HepG2 (cell line): ENCODE measurements at regions not wholly inside any gene's neighbourhood (a gene's known extent, or its start where the extent isn't known, plus 50 kb on each side); places are given as distances from the start of the nearest gene placed in this dataset.

Experiments used
- ATAC-seq: fragments of 200-7000 bp; cut with Tn5 transposase; 3 replicates; pipeline ENCODE4 v1.9.1; 2020; ENCODE audit warnings: mild to moderate bottlenecking, moderate library complexity
- BruUV-seq: library from RNA; stranded (reverse); fragments of 400-500 nt; replicated peaks from 2 replicates; lab custom pipeline; 2021; lab: Mats Ljungman, UMichigan
- CTCF ChIA-PET: fragments of 300-600 bp; formaldehyde crosslinking; extraction: SDS; loops from one replicate; lab custom pipeline; 2021; ENCODE audit warnings: low total read pairs, inconsistent platforms, low intra/inter-chr PET ratio; lab: Yijun Ruan, JAX
- POLR2A ChIA-PET: fragments of 350-600 bp; sonication (Branson Sonifier 250); formaldehyde crosslinking; loops from one replicate; lab custom pipeline; 2020; ENCODE audit warnings: antibody characterized with exemption, inconsistent platforms; lab: Yijun Ruan, JAX
- DNase-seq: peaks from one replicate; pipeline ENCODE4 v3.0.0-alpha.2; 2015; ENCODE audit warnings: low spot score
- FAIRE-seq: peaks from 3 replicates; lab custom pipeline; 2011; peaks lifted over from hg19 to GRCh38; lab: Jason Lieb, UNC
- H2AFZ ChIP-seq: one replicate; pipeline ENCODE4 v1.6.1; 2011; ENCODE audit warnings: low read length, inconsistent platforms
- H3K27ac ChIP-seq: fragments of 300-600 bp; 3 replicates; pipeline ENCODE4 v1.8.0; 2011; ENCODE audit warnings: mixed run types, mild to moderate bottlenecking, mixed read lengths, low read length, inconsistent platforms; ENCODE audit not compliant: insufficient read depth; ENCODE audit errors: extremely low read length
- H3K27me3 ChIP-seq, 2 experiments: fragments of 200-600 bp in 1 of 2; 2 replicates in 1 of 2; 3 replicates in 1 of 2; pipeline versions ENCODE4 v1.6.0 to v1.8.0; 2011; ENCODE audit warnings: low read length in 2 of 2, mild to moderate bottlenecking in 2 of 2, moderate library complexity in 2 of 2, inconsistent platforms in 1 of 2; ENCODE audit not compliant: insufficient read depth in 2 of 2, control insufficient read depth in 1 of 2
- H3K36me3 ChIP-seq, 2 experiments: fragments of 200-600 bp in 1 of 2; replicated peaks in 1 of 2; 2 replicates in 1 of 2; 3 replicates in 1 of 2; pipeline versions ENCODE4 v1.5.1 to v1.8.0; 2011; ENCODE audit warnings: low read length in 2 of 2, inconsistent platforms in 1 of 2; ENCODE audit not compliant: insufficient read depth in 2 of 2, control insufficient read depth in 1 of 2
- H3K4me1 ChIP-seq: 2 replicates; pipeline ENCODE4 v1.5.1; 2012; ENCODE audit warnings: low read length, inconsistent platforms; ENCODE audit not compliant: insufficient read depth
- H3K4me2 ChIP-seq: 2 replicates; pipeline ENCODE4 v1.6.0; 2011; ENCODE audit warnings: low read depth, low read length, inconsistent platforms
- H3K4me3 ChIP-seq, 3 experiments: fragments of 200-600 bp in 1 of 3; sonication (generic), shearing (Covaris generic) in 1 of 3; replicated peaks in 1 of 3; 2 replicates each; pipeline ENCODE4 v1.5.1; 2011 to 2016; ENCODE audit warnings: low read length in 3 of 3, inconsistent platforms in 2 of 3, low read depth in 2 of 3, mild to moderate bottlenecking in 2 of 3, control low read depth in 1 of 3, mixed read lengths in 1 of 3; ENCODE audit not compliant: insufficient read depth in 1 of 3
- H3K79me2 ChIP-seq: one replicate; pipeline ENCODE4 v1.6.1; 2011; ENCODE audit warnings: low read length, inconsistent platforms; ENCODE audit not compliant: insufficient read depth
- H3K9ac ChIP-seq: 2 replicates; pipeline ENCODE4 v1.6.0; 2011; ENCODE audit warnings: mild to moderate bottlenecking, low read depth, low read length, inconsistent platforms; ENCODE audit not compliant: insufficient read depth
- H3K9me3 ChIP-seq: 2 replicates; pipeline ENCODE4 v1.5.1; 2012; ENCODE audit warnings: mild to moderate bottlenecking, low read length
- H4K20me1 ChIP-seq: 2 replicates; pipeline ENCODE4 v1.6.0; 2011; ENCODE audit warnings: inconsistent platforms, mild to moderate bottlenecking, low read length, moderate library complexity; ENCODE audit not compliant: insufficient read depth
- ARID2 ChIP-seq: sonication (generic); formaldehyde crosslinking; IDR thresholded peaks from 2 replicates; pipeline ENCODE4 v1.8.1; 2022; ENCODE audit warnings: mild to moderate bottlenecking, missing genetic modification reagents, borderline replicate concordance
- DMAP1 ChIP-seq: IDR thresholded peaks from 2 replicates; pipeline ENCODE4 v1.6.1; 2016
- FOXJ3 ChIP-seq: sonication (generic); formaldehyde crosslinking; IDR thresholded peaks from 2 replicates; pipeline ENCODE4 v1.4.0; 2020; ENCODE audit warnings: missing genetic modification reagents, mild to moderate bottlenecking, borderline replicate concordance
- HMGA1 ChIP-seq: sonication (generic); formaldehyde crosslinking; conservative IDR thresholded peaks from 2 replicates; pipeline ENCODE4 v1.4.0; 2020; ENCODE audit warnings: missing genetic modification reagents
- KLF9 ChIP-seq: IDR thresholded peaks from 2 replicates; pipeline ENCODE4 v1.6.1; 2016; ENCODE audit warnings: low read depth
- KMT2A ChIP-seq: sonication (generic); formaldehyde crosslinking; IDR thresholded peaks from 2 replicates; pipeline ENCODE4 v1.4.0; 2020; ENCODE audit warnings: missing genetic modification reagents
- SP5 ChIP-seq: IDR thresholded peaks from 2 replicates; pipeline ENCODE4 v1.6.1; 2016; ENCODE audit warnings: low read depth, borderline replicate concordance
- THAP9 ChIP-seq: sonication (generic); formaldehyde crosslinking; IDR thresholded peaks from 2 replicates; pipeline ENCODE4; 2020; ENCODE audit warnings: missing genetic modification reagents, mild to moderate bottlenecking, borderline replicate concordance
- TSC22D2 ChIP-seq: sonication (generic); formaldehyde crosslinking; IDR thresholded peaks from 2 replicates; pipeline ENCODE4 v1.5.1; 2020; ENCODE audit warnings: missing genetic modification reagents, mild to moderate bottlenecking, borderline replicate concordance
- U2AF2 ChIP-seq: fragments of 200-400 bp; formaldehyde crosslinking; IDR thresholded peaks from 2 replicates; pipeline ENCODE4 v1.6.1; 2017; ENCODE audit warnings: low read depth, mild to moderate bottlenecking, low read length
- ZNF121 ChIP-seq: sonication (generic); formaldehyde crosslinking; IDR thresholded peaks from 2 replicates; pipeline ENCODE4 v1.5.0; 2020; ENCODE audit warnings: mild to moderate bottlenecking, missing genetic modification reagents
- ZNF230 ChIP-seq: sonication (generic); formaldehyde crosslinking; IDR thresholded peaks from 2 replicates; pipeline ENCODE4 v1.4.0; 2020; ENCODE audit warnings: mild to moderate bottlenecking, missing genetic modification reagents
- ZNF3 ChIP-seq: IDR thresholded peaks from 2 replicates; pipeline ENCODE4 v1.7.0; 2017; ENCODE audit warnings: inconsistent platforms
- ZNF468 ChIP-seq: sonication (generic); formaldehyde crosslinking; IDR thresholded peaks from 2 replicates; pipeline ENCODE4 v1.8.0; 2022; ENCODE audit warnings: mild to moderate bottlenecking, moderate library complexity, missing genetic modification reagents
- ZNF616 ChIP-seq: sonication (generic); formaldehyde crosslinking; IDR thresholded peaks from 2 replicates; pipeline ENCODE4 v1.5.0; 2020; ENCODE audit warnings: low read depth, mild to moderate bottlenecking, missing genetic modification reagents
- ZNF879 ChIP-seq: sonication (generic); formaldehyde crosslinking; IDR thresholded peaks from 2 replicates; pipeline ENCODE4 v1.8.1; 2023; ENCODE audit warnings: missing genetic modification reagents
- WGBS: methylation state at CpG from one replicate; pipeline ENCODE4 v1.1.6; 2017; ENCODE audit warnings: low lambda C conversion rate; 5-methylcytosine and 5-hydroxymethylcytosine counted together
- in situ Hi-C: cut with HindIII; loops from 2 replicates; pipeline ENCODE4 v1.10.0; 2017; ENCODE audit warnings: low pct_unique_long_range_greater_than_20kb; ENCODE audit not compliant: extremely low pct_ligation_motif_present
- intact Hi-C: fragments of 100-400 bp; cut with micrococcal nuclease; formaldehyde crosslinking; loops from one replicate; pipeline ENCODE4 v1.10.0; 2022; ENCODE audit not compliant: unreplicated experiment
- TF ChIP-seq, protein P1 (sequence below): sonication (generic); formaldehyde crosslinking; IDR thresholded peaks from 2 replicates; pipeline ENCODE4 v1.4.0; 2020; ENCODE audit warnings: missing genetic modification reagents
- TF ChIP-seq, protein P2 (sequence below): sonication (generic); formaldehyde crosslinking; IDR thresholded peaks from 2 replicates; pipeline ENCODE4 v1.9.0; 2022; ENCODE audit warnings: low read depth, missing genetic modification reagents
- TF ChIP-seq, protein P3 (sequence below): sonication (generic); formaldehyde crosslinking; IDR thresholded peaks from 2 replicates; pipeline ENCODE4 v1.4.0; 2020; ENCODE audit warnings: missing genetic modification reagents

- no peak for FAIRE-seq
- H3K27me3 ChIP-seq, result no peaks in the 10 kb centered on the region
- H4K20me1 ChIP-seq, result no peaks in the 10 kb centered on the region
- H3K27ac ChIP-seq, result no peak overlapping the region
- no peak for ATAC-seq
- H3K4me1 ChIP-seq, result no peaks in the 10 kb centered on the region
- no peaks in the 10 kb centered on the region for H3K9me3 ChIP-seq
- intact Hi-C loops (no loop called here), in situ Hi-C loops (no loop called here)
- no peak overlapping the region for H3K9ac ChIP-seq
- H3K36me3 ChIP-seq, result no peaks in the 10 kb centered on the region
- no TSS peak for BruUV-seq
- H3K4me3 ChIP-seq, result no peak overlapping the region
- TF ChIP-seq, protein P1, sequence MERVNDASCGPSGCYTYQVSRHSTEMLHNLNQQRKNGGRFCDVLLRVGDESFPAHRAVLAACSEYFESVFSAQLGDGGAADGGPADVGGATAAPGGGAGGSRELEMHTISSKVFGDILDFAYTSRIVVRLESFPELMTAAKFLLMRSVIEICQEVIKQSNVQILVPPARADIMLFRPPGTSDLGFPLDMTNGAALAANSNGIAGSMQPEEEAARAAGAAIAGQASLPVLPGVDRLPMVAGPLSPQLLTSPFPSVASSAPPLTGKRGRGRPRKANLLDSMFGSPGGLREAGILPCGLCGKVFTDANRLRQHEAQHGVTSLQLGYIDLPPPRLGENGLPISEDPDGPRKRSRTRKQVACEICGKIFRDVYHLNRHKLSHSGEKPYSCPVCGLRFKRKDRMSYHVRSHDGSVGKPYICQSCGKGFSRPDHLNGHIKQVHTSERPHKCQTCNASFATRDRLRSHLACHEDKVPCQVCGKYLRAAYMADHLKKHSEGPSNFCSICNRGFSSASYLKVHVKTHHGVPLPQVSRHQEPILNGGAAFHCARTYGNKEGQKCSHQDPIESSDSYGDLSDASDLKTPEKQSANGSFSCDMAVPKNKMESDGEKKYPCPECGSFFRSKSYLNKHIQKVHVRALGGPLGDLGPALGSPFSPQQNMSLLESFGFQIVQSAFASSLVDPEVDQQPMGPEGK (CRISPR knock-in tag), result no peak
- TF ChIP-seq ZNF468, result no peak
- no peak for TF ChIP-seq ZNF121 (CRISPR knock-in tag)
- TF ChIP-seq ZNF3 (CRISPR knock-in tag), result no peak
- TF ChIP-seq FOXJ3 (CRISPR knock-in tag), result no peak
- no peak for TF ChIP-seq ZNF879 (CRISPR knock-in tag)
- TF ChIP-seq ARID2 (CRISPR knock-in tag), result no peak
- no peak for TF ChIP-seq DMAP1 (CRISPR knock-in tag)
- no peak for TF ChIP-seq KMT2A (CRISPR knock-in tag)
- no peak for TF ChIP-seq ZNF616 (CRISPR knock-in tag)
- no peak for TF ChIP-seq HMGA1
- no peak for TF ChIP-seq THAP9
- TF ChIP-seq U2AF2, result no peak
- TF ChIP-seq KLF9 (CRISPR knock-in tag), result no peak
- TF ChIP-seq SP5 (CRISPR knock-in tag), result no peak
- TF ChIP-seq, protein P2, sequence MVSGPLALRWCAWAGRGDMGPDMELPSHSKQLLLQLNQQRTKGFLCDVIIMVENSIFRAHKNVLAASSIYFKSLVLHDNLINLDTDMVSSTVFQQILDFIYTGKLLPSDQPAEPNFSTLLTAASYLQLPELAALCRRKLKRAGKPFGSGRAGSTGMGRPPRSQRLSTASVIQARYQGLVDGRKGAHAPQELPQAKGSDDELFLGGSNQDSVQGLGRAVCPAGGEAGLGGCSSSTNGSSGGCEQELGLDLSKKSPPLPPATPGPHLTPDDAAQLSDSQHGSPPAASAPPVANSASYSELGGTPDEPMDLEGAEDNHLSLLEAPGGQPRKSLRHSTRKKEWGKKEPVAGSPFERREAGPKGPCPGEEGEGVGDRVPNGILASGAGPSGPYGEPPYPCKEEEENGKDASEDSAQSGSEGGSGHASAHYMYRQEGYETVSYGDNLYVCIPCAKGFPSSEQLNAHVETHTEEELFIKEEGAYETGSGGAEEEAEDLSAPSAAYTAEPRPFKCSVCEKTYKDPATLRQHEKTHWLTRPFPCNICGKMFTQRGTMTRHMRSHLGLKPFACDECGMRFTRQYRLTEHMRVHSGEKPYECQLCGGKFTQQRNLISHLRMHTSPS (CRISPR knock-in tag), result no peak
- TF ChIP-seq, protein P3, sequence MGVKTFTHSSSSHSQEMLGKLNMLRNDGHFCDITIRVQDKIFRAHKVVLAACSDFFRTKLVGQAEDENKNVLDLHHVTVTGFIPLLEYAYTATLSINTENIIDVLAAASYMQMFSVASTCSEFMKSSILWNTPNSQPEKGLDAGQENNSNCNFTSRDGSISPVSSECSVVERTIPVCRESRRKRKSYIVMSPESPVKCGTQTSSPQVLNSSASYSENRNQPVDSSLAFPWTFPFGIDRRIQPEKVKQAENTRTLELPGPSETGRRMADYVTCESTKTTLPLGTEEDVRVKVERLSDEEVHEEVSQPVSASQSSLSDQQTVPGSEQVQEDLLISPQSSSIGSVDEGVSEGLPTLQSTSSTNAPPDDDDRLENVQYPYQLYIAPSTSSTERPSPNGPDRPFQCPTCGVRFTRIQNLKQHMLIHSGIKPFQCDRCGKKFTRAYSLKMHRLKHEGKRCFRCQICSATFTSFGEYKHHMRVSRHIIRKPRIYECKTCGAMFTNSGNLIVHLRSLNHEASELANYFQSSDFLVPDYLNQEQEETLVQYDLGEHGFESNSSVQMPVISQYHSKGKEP (CRISPR knock-in tag), result no peak
- no peak for TF ChIP-seq TSC22D2 (CRISPR knock-in tag)
- TF ChIP-seq ZNF230 (CRISPR knock-in tag), result no peak
- H3K79me2 ChIP-seq, result no peaks in the 10 kb centered on the region
- no peak overlapping the region for H2AFZ ChIP-seq
- DNase-seq, result no peak
- ChIA-PET POLR2A (no interaction called here), CTCF (no interaction called here)
- WGBS, result 0% methylated on average over 3 of the region's 3 CpGs
- no peak overlapping the region for H3K4me2 ChIP-seq
Observed at GRCh38 chr7:119994928-119995327, 278.0 kb upstream of the KCND2 start.
